ENCODE measurements at regions not wholly inside any gene's neighbourhood (a gene's known extent, or its start where the extent isn't known, plus 50 kb on each side); places are given as distances from the start of the nearest gene placed in this dataset.
"Not testable (repeated sequence)": the region's sequence is repeated elsewhere in the genome, so short reads cannot be mapped to it uniquely, and the experiment has no call there.

DNA sequence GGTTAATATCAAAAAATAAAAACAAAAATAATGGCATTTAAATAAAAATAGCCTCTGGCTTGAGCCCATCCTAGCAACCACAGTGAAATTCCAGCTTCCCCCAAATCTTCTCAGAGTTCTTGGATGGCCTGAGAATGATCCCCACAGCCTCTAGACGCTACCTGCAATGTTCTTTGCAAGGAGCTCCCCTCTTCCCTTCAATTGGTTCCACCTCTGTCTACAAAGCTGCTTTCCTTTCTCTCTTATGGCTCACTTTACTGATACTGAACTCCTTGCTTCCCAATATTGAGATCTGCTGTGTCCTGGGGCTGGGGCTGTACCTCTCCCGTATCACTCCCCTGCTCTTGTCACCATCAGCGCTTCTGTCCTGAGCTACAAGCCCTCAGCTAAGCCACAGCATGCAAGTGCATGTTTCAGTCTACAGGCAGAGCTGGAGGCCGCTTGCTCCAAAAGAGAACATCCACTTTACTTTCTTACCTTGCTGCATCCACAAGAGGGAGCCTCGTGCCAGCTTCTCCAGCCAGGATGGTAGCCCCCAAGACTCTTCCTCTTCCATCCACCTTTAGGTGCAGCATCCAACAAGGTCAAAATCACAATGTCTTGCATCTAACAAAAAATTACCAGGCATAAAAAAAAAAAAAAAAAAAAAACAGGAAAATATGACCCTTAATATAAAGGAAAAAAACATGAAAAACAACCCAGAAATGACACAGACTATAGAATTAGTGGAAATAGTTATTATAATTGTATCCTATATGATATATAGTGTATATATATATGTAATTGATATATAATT, 57.4 kb upstream of the PRSS3 start:
- WGBS (ENCODE audit: insufficient coverage, low lambda C conversion rate), result no CpG with 5 or more reads among the region's 5 CpGs
- H3K9me3 ChIP-seq (ENCODE audit: control insufficient read depth, low read depth, low read length), result no peaks in the 10 kb centered on the region
- no peak overlapping the region for H3K27ac ChIP-seq (ENCODE audit: low read length)
- H3K4me3 ChIP-seq (ENCODE audit: low read length), result no peak overlapping the region
- H3K27me3 ChIP-seq (ENCODE audit: control insufficient read depth, insufficient read depth, low read length), result no peaks in the 10 kb centered on the region
- peaks cover 7% of the 10 kb centered on the region for H3K4me1 ChIP-seq (ENCODE audit: control insufficient read depth, insufficient read depth, low read length)
- peak in 1 of 2 donors; percentile 60 for DNase-seq
- no peaks in the 10 kb centered on the region for H3K36me3 ChIP-seq (ENCODE audit: control insufficient read depth, insufficient read depth, low read length)

DNA sequence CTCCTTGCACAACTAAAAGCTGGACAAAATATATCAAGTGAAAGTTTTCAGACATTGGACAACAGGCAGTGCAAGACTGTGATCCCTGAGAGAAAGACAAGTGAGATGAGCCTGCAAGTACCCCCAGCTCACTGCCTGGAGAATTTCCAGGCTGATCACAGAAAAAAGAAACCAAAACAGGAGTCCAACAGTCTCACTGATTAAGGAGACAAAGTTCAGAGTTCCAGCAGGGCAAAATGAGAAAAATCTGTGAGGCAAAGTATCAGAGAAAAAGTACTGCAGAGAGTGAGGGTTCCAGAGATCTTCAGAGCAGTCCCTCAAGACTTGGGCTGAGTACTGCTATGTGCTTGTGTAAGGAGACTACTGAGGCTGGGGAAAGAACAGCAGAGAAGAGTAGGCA, 56.0 kb upstream of the PRSS3 start:
- Histone ChIP-seq H3K4me3 (ENCODE audit: low read length) (no peak overlapping the region), H3K36me3 (ENCODE audit: control insufficient read depth, insufficient read depth, low read length) (no peaks in the 10 kb centered on the region), H3K27ac (ENCODE audit: low read length) (peak overlapping the region; percentile 68), H3K4me1 (ENCODE audit: control insufficient read depth, insufficient read depth, low read length) (peaks cover 7% of the 10 kb centered on the region), H3K27me3 (ENCODE audit: control insufficient read depth, insufficient read depth, low read length) (no peaks in the 10 kb centered on the region), H3K9me3 (ENCODE audit: control insufficient read depth, low read depth, low read length) (no peaks in the 10 kb centered on the region)
- peak in 1 of 2 donors; percentile 70 for DNase-seq

DNA sequence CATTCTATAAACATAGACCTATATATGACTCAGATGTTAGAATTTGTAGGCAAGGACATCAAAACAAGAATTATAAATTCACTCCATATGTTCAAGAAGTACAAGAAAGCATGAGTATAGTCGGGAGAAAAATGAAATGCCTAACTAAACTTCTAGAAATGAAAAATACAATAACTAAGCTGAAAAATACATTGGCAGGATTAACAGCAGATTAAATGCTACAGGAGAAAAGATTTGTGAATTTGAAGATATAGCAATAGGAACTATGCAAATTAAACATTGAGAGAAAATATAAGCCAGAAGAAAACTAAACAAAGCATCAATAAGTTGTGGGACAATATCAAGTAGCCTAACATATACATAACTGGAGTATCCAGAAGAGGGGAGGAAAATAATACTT, 55.3 kb upstream of the PRSS3 start:
- no peak for DNase-seq
- Histone ChIP-seq H3K4me1 (ENCODE audit: control insufficient read depth, insufficient read depth, low read length) (peaks cover 7% of the 10 kb centered on the region), H3K4me3 (ENCODE audit: low read length) (no peak overlapping the region), H3K27me3 (ENCODE audit: control insufficient read depth, insufficient read depth, low read length) (no peaks in the 10 kb centered on the region), H3K27ac (ENCODE audit: low read length) (peak overlapping the region; percentile 68), H3K36me3 (ENCODE audit: control insufficient read depth, insufficient read depth, low read length) (no peaks in the 10 kb centered on the region), H3K9me3 (ENCODE audit: control insufficient read depth, low read depth, low read length) (no peaks in the 10 kb centered on the region)
- WGBS (ENCODE audit: insufficient coverage, low lambda C conversion rate), result 100% methylated on average over 1 of the region's 1 CpG

DNA sequence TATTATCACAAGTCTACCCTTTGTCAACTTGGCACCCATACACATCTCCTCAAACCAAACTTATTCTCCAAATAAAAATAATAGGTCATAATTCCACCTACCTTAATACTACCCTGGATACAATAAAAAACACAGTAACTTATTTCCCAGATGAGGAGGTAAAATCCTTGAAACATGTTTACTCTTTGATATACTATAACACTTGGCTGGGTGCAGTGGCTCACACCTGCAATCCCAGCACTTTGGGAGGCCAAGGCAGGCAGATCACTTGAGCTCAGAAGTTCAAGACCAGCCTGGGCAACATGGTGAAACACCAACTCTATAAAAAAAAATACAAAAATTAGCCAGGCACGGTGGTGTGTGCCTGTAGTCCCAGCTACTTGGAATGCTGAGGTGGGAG, 54.4 kb upstream of the PRSS3 start:
- H3K4me1 ChIP-seq (ENCODE audit: control insufficient read depth, insufficient read depth, low read length); H3K27ac ChIP-seq (ENCODE audit: low read length); H3K27me3 ChIP-seq (ENCODE audit: control insufficient read depth, insufficient read depth, low read length); H3K9me3 ChIP-seq (ENCODE audit: control insufficient read depth, low read depth, low read length); DNase-seq; H3K36me3 ChIP-seq (ENCODE audit: control insufficient read depth, insufficient read depth, low read length); H3K4me3 ChIP-seq (ENCODE audit: low read length): not testable (repeated sequence)
- 71% methylated on average over 1 of the region's 1 CpG for WGBS (ENCODE audit: insufficient coverage, low lambda C conversion rate)

DNA sequence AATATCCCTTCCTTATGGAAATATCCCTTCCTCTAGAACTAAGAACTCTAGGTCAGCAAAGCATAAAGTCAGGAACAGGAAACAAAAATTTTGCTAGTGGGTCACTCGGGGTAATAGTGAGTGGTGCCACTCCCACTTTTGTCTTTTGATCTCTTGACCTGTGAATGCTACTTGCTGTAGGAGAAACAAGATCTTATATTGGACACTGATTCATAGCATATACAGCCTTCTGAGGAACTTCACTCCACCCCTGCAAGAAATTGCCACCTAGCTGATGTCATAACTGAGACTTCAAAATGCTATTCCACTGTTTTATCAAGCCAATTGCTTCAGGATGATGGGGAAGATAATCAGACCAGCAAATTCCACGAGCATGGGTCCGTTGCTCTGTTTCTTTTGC, 53.3 kb upstream of the PRSS3 start:
- whole genome bisulfite sequencing (ENCODE audit: insufficient coverage, low lambda C conversion rate), result 82% methylated on average over 2 of the region's 3 CpGs
- Histone ChIP-seq H3K36me3 (ENCODE audit: control insufficient read depth, insufficient read depth, low read length) (no peaks in the 10 kb centered on the region), H3K27ac (ENCODE audit: low read length) (peak overlapping the region; percentile 13), H3K27me3 (ENCODE audit: control insufficient read depth, insufficient read depth, low read length) (no peaks in the 10 kb centered on the region), H3K9me3 (ENCODE audit: control insufficient read depth, low read depth, low read length) (no peaks in the 10 kb centered on the region), H3K4me1 (ENCODE audit: control insufficient read depth, insufficient read depth, low read length) (peaks cover 7% of the 10 kb centered on the region), H3K4me3 (ENCODE audit: low read length) (no peak overlapping the region)
- peak in 1 of 2 donors; percentile 19 for DNase-seq

DNA sequence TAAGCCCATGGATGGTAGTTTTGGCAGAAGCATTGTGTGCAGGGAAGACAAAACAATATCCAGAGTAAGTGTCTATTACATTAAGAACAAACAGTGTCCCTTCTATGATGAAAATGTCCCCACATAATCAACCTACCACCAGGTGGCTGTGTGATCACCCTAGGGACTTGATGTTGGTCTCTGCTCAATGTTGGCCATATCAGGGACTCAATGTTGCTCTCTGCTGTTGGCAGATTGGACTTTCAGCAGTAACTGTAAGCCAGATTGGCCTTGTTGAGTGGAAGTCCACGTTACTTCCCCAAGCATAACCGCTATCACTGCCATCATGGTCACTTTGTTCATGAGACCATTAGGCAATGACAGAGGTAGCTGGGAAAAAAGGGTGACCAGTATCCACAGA, 52.8 kb upstream of the PRSS3 start:
- peak overlapping the region; percentile 1 for H3K27ac ChIP-seq (ENCODE audit: low read length)
- no peaks in the 10 kb centered on the region for H3K9me3 ChIP-seq (ENCODE audit: control insufficient read depth, low read depth, low read length)
- WGBS (ENCODE audit: insufficient coverage, low lambda C conversion rate), result no CpG with 5 or more reads among the region's 2 CpGs

More for the DNA sequence above, 52.8 kb upstream of the PRSS3 start:
- H3K4me1 ChIP-seq (ENCODE audit: control insufficient read depth, insufficient read depth, low read length), result peaks cover 7% of the 10 kb centered on the region
- DNase-seq, result peak in 1 of 2 donors; percentile 13
- no peak overlapping the region for H3K4me3 ChIP-seq (ENCODE audit: low read length)
- no peaks in the 10 kb centered on the region for H3K36me3 ChIP-seq (ENCODE audit: control insufficient read depth, insufficient read depth, low read length)
- H3K27me3 ChIP-seq (ENCODE audit: control insufficient read depth, insufficient read depth, low read length), result no peaks in the 10 kb centered on the region

All from large intestine (tissue), 3 donors.